ENCODE measurements at regions not wholly inside any gene's neighbourhood (a gene's known extent, or its start where the extent isn't known, plus 50 kb on each side); places are given as distances from the start of the nearest gene placed in this dataset.

DNA sequence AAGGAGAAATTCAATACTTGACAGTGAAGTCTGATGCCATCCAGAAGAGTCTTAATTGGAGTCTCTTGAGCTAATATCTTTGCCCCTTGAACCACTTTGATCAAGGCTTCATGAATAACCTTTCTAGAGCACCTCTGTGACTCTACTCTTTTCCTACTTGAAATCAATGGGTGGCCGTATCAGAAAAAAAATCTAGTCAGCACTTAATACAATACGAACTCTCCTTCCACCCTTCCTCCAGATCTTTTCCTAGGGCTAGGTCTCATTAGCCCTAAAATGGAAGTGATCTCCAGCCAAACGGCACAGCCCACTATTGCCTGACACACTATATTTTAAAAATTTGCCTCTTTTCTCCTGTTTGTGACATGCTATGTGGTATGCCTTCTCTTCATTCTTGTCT is 129.6 kb upstream of the TLL1 start:
- TF ChIP-seq KLF15 (CRISPR knock-in tag; IDR thresholded peaks at IDR 0.05; ENCODE audit: borderline replicate concordance) (no peak), ISL2 (CRISPR knock-in tag; IDR thresholded peaks at IDR 0.05) (no peak)
